GM06990 (cell line): ENCODE measurements at regions not wholly inside any gene's neighbourhood (a gene's known extent, or its start where the extent isn't known, plus 50 kb on each side); places are given as distances from the start of the nearest gene placed in this dataset.

Source experiments
- DNase-seq: peaks from one replicate; pipeline ENCODE4 v3.0.0-alpha.2; 2011; ENCODE audit not compliant: insufficient read length; ENCODE audit errors: extremely low read depth
- H3K27me3 ChIP-seq: replicated peaks from 2 replicates; pipeline ENCODE4 v1.6.0; 2011; ENCODE audit warnings: low read length; ENCODE audit not compliant: control insufficient read depth, insufficient read depth
- H3K36me3 ChIP-seq: 2 replicates; pipeline ENCODE4 v1.5.1; 2011; ENCODE audit warnings: low read length; ENCODE audit not compliant: control insufficient read depth, insufficient read depth
- H3K4me3 ChIP-seq: replicated peaks from 2 replicates; pipeline ENCODE4 v1.5.1; 2011; ENCODE audit warnings: low read depth, mild to moderate bottlenecking, control low read depth, low read length
- TF ChIP-seq, protein P1 (sequence below): IDR thresholded peaks from 2 replicates; pipeline ENCODE4 v1.5.1; 2011; ENCODE audit warnings: low read length, control low read depth, mild to moderate bottlenecking, inconsistent platforms; ENCODE audit not compliant: insufficient read depth, poor library complexity, severe bottlenecking

DNA sequence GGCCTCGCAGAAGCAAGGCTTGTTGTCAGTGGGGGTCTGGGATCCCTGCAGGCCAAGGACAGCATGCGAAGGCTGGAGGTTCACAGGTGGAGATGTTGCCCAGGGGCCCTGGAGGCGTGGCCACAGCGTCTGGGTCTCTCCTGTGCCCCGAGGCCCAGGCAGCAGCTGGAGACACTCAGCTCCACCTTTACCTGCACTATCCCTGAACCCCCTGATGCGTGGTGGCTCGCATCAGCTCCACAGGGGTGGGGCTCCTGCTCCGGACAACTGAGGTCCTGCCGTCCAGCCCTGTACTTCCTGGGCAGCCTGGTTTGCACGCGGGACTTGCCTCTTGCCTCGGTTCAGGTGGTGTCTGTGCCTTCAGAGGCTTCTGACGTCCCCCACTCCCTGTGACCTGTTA, 54.6 kb upstream of the ZNF32 start:
- Histone ChIP-seq H3K36me3 (no peaks in the 10 kb centered on the region), H3K27me3 (no peaks in the 10 kb centered on the region; the same call in 1 of the 2 replicates), H3K4me3 (no peak overlapping the region)
- TF ChIP-seq, protein P1, sequence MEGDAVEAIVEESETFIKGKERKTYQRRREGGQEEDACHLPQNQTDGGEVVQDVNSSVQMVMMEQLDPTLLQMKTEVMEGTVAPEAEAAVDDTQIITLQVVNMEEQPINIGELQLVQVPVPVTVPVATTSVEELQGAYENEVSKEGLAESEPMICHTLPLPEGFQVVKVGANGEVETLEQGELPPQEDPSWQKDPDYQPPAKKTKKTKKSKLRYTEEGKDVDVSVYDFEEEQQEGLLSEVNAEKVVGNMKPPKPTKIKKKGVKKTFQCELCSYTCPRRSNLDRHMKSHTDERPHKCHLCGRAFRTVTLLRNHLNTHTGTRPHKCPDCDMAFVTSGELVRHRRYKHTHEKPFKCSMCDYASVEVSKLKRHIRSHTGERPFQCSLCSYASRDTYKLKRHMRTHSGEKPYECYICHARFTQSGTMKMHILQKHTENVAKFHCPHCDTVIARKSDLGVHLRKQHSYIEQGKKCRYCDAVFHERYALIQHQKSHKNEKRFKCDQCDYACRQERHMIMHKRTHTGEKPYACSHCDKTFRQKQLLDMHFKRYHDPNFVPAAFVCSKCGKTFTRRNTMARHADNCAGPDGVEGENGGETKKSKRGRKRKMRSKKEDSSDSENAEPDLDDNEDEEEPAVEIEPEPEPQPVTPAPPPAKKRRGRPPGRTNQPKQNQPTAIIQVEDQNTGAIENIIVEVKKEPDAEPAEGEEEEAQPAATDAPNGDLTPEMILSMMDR = no peak
- no peak for DNase-seq

DNA sequence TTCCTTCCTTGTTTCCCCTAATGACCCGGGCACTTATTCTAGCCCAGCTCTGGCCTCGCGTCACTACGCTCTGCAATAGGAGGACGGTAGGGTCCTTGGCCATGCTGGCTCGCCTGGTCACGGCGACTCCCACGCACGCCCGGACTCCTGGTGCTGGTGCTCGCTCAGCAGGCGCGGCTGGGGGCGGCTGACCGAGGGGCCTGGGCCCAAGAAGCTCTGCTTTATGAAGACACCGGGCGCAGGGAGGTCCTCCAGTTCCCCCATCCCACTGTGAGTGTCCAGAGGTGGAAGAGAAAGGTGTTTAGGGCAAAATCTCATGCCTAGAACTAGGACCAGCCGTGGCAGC, 54.2 kb upstream of the ZNF32 start:
- Histone ChIP-seq H3K36me3 (no peaks in the 10 kb centered on the region), H3K27me3 (no peaks in the 10 kb centered on the region; the same call in 1 of the 2 replicates), H3K4me3 (no peak overlapping the region)
- no peak for DNase-seq
- TF ChIP-seq, protein P1 = no peak

DNA sequence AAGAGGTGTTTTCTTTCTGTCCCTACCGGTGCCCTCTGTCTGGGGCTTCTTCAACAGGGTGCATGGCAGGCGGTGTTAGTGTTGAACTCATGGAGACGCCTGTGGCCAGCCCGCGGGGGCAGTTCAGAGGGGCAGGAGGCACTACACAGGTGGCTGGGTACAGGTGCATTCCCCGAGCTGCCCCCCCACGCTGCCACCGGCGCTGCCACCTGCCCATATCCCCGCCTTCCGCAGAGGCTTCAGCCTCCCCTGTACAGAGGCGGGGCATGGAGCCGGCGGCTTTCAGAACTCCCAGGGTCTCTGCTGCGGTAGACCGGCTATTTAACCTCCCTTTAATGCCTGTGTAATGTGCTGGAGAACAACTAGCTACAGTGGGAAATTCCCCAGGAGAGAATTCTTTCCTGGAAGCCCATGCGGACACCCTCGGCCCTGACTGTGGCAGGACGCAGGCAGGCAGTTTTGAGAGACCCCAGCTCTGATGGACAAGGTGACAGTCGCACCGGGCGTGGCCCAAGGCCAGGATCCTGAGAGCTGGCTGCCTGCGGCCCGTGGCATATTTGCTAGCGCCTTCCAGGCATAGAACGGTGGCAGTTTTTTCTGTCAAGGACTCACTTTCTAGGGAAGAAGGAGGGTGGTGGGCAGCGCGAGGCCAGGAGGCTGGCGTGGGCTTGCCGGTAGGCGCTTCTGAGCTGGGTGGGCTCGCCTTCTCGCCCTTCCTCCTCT, 53.7 kb upstream of the ZNF32 start:
- no peak for DNase-seq

DNA sequence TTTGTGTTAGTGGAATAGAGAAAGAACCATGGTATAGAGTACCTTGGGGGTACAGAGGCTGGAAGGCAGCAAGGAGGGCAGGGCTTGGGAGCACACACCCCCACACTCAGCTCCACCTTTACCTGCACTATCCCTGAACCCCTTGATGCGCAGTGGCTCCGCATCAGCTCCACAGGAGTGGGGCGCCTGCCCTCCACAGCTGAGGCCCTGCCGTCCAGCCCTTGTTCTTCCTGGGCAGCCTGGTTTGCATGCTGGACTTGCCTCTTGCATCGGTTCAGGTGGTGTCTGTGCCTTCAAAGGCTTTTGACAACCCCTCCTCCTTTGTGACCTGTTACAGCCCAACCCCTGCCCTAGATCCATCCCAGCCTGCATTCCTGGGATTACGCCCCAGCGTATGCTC, 52.6 kb upstream of the ZNF32 start:
- H3K4me3 ChIP-seq = no peak overlapping the region
- TF ChIP-seq, protein P1 = no peak
- H3K36me3 ChIP-seq = no peaks in the 10 kb centered on the region
- no peak for DNase-seq
- H3K27me3 ChIP-seq = no peaks in the 10 kb centered on the region; the same call in 1 of the 2 replicates

More for the DNA sequence above, 53.7 kb upstream of the ZNF32 start:
- H3K36me3 ChIP-seq = no peaks in the 10 kb centered on the region
- H3K27me3 ChIP-seq = no peaks in the 10 kb centered on the region; the same call in 1 of the 2 replicates
- TF ChIP-seq, protein P1 = no peak
- H3K4me3 ChIP-seq = no peak overlapping the region

DNA sequence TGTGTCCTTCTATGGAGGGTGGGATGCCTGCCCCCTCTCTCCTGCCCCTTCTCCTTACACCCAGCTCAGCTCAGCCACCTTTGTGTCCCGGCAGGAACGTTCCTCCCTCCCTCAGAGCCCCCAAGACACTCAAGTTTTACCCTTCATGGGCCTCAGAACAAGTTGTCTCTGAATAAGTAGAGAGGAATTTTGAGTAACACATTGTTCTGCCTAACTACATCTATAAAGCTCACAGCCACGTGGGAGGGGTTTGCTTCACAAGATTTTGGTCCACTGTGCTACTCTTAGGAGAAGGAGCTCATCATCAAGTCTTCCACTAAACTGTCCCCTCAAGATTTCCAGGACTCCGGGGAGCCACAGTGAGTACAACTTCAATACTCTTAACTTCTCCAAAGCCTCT, 51.6 kb upstream of the ZNF32 start:
- no peaks in the 10 kb centered on the region; the same call in none of the 2 replicates for H3K27me3 ChIP-seq
- TF ChIP-seq, protein P1 = no peak
- no peak for DNase-seq
- no peaks in the 10 kb centered on the region for H3K36me3 ChIP-seq
- no peak overlapping the region for H3K4me3 ChIP-seq
